ENCODE measurements at regions not wholly inside any gene's neighbourhood (a gene's known extent, or its start where the extent isn't known, plus 50 kb on each side); places are given as distances from the start of the nearest gene placed in this dataset.
A peak's percentile ranks its signal among the peaks of the same experiment; 100 is the strongest.

GRCh38 chr10:78510566-78511323, 477.1 kb downstream of the RPS24 start:
- peak in 4 of 10 donors; percentile 32 to 86 (median 79) for DNase-seq
- intact Hi-C loops (cut with DNase I) = no loop called here

GRCh38 chr10:78511324-78512204, 477.9 kb downstream of the RPS24 start:
- intact Hi-C loops (cut with DNase I) = no loop called here
- peak in 1 of 10 donors; percentile 30 for DNase-seq

- intact Hi-C loops (cut with DNase I) = no loop called here
- DNase-seq = peak in 1 of 10 donors; percentile 38
These were observed 478.5 kb downstream of the RPS24 start for GRCh38 chr10:78512205-78512550.

- intact Hi-C loops (cut with DNase I) = no loop called here
- DNase-seq = peak in 1 of 10 donors; percentile 34
These were observed 479.7 kb downstream of the RPS24 start for GRCh38 chr10:78513330-78513729.

- no peak for DNase-seq
- intact Hi-C loops (cut with DNase I) = no loop called here
These were observed 480.3 kb downstream of the RPS24 start for GRCh38 chr10:78513986-78514385.

GRCh38 chr10:78514459-78514858, 480.8 kb downstream of the RPS24 start:
- intact Hi-C loops (cut with DNase I) = no loop called here
- peak in 1 of 10 donors; percentile 24 for DNase-seq

- DNase-seq = peak in 3 of 10 donors; percentile 20 to 52 (median 40)
- intact Hi-C loops (cut with DNase I) = no loop called here
These were observed 481.6 kb downstream of the RPS24 start for GRCh38 chr10:78515038-78515872.

- intact Hi-C loops (cut with DNase I) = no loop called here
- no peak for DNase-seq
These were observed 482.1 kb downstream of the RPS24 start for GRCh38 chr10:78515873-78516153.

- DNase-seq = peak in 1 of 10 donors; percentile 39
- intact Hi-C loops (cut with DNase I) = no loop called here
These were observed 482.6 kb downstream of the RPS24 start for GRCh38 chr10:78516236-78516635.

GRCh38 chr10:78516756-78517155, 483.1 kb downstream of the RPS24 start:
- peak in 1 of 10 donors; percentile 55 for DNase-seq
- intact Hi-C loops (cut with DNase I) = no loop called here

GRCh38 chr10:78518224-78518623, 484.6 kb downstream of the RPS24 start:
- DNase-seq = peak in 1 of 10 donors; percentile 22
- intact Hi-C loops (cut with DNase I) = no loop called here

- intact Hi-C loops (cut with DNase I) = no loop called here
These were observed 487.2 kb downstream of the RPS24 start for GRCh38 chr10:78520737-78521430.

GRCh38 chr10:78523453-78523852, 489.8 kb downstream of the RPS24 start:
- intact Hi-C loops (cut with DNase I) = no loop called here
- no peak for DNase-seq

More at GRCh38 chr10:78520737-78521430, 487.2 kb downstream of the RPS24 start:
- DNase-seq = peak in 1 of 10 donors; percentile 69

GRCh38 chr10:78524342-78524741, 490.7 kb downstream of the RPS24 start:
- intact Hi-C loops (cut with DNase I) = no loop called here

GRCh38 chr10:78524941-78525340, 491.3 kb downstream of the RPS24 start:
- peak in 1 of 10 donors; percentile 12 for DNase-seq
- intact Hi-C loops (cut with DNase I) = no loop called here

More at GRCh38 chr10:78524342-78524741, 490.7 kb downstream of the RPS24 start:
- DNase-seq = peak in 1 of 10 donors; percentile 25

- intact Hi-C loops (cut with DNase I) = no loop called here
- DNase-seq = no peak
These were observed 492.7 kb downstream of the RPS24 start for GRCh38 chr10:78526347-78526746.

GRCh38 chr10:78527296-78527695, 493.6 kb downstream of the RPS24 start:
- intact Hi-C loops (cut with DNase I) = no loop called here
- DNase-seq = peak in 1 of 10 donors; percentile 55

- intact Hi-C loops (cut with DNase I) = no loop called here
- peak in 1 of 10 donors; percentile 5 for DNase-seq
These were observed 495.1 kb downstream of the RPS24 start for GRCh38 chr10:78528749-78529204.

- peak in 1 of 10 donors; percentile 9 for DNase-seq
- intact Hi-C loops (cut with DNase I) = no loop called here
These were observed 495.6 kb downstream of the RPS24 start for GRCh38 chr10:78529262-78529661.

- no peak for DNase-seq
- intact Hi-C loops (cut with DNase I) = no loop called here
These were observed 497.4 kb downstream of the RPS24 start for GRCh38 chr10:78531088-78531487.
